HG02973 (cell line): ENCODE measurements at regions not wholly inside any gene's neighbourhood (a gene's known extent, or its start where the extent isn't known, plus 50 kb on each side); places are given as distances from the start of the nearest gene placed in this dataset.

Experiments used
- ATAC-seq: cut with Tn5 transposase; IDR thresholded peaks from one replicate; pipeline ENCODE4 v1.9.1; 2021; ENCODE audit warnings: moderate library complexity; ENCODE audit not compliant: unreplicated experiment

DNA sequence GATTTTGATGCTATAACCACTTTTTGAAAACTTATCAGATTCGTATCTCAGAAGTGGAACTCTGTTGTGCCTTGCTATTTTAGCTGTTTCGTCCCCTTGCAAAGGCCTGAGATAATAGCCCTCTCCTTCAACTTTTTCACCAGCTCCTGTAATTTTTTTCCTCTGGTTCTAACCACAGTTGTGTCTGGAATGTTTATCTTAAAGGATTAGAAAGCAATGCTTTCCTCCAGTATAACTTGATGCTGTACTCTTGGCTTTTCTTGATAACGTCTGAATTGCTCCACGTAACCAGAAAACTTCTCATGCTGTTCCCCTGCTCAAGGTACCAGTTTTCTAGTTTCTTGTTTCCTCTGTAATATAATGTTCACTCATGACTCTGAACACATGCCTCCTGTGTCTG is 209.4 kb downstream of the DTWD2 start:
- no peak for ATAC-seq

DNA sequence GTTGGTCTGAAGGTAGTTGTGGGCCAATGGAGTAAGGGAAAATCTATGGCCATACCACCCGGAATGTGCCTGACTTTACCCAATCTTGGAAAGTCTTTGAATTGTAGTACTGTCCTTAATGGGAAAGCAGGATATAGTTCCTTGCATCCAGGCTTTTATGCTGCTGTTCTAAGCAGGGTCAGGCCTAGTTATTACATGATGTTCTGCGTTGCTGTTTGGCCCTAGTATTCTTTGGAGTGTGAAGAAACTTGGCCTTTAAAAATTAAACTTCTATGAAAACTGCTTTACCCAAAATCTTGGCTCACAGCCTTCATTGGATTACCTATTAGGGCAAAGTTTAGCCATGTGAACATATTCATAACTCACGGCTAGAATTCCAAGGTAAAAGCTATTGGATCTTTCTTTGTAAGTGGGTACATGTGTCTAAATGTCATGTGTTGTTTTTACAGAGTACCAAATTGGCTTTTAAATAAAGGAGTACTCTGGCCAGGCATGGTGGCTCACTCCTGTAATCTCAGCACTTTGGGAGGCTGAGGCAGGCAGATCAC is 211.1 kb downstream of the DTWD2 start:
- ATAC-seq: no peak

DNA sequence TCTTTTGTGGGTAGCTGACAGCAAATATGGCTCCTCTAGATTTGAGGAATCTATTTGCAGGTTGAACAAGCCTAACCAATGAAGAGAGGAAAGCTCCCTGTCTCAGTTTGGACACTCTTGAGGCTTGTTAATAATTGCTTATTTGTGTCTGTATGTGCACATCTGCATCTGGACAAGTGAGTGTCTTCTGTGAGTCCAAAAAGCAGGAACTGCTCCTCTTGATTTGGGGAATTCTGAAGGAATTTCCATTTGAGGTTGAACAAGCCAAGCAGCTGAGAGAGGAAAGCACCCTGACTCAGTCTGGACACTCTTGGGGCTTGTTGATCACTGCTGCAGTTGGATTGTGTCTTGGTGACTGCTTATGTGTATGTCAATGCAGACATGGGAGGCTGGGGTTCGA is 211.6 kb downstream of the DTWD2 start:
- ATAC-seq: peak; percentile 80

DNA sequence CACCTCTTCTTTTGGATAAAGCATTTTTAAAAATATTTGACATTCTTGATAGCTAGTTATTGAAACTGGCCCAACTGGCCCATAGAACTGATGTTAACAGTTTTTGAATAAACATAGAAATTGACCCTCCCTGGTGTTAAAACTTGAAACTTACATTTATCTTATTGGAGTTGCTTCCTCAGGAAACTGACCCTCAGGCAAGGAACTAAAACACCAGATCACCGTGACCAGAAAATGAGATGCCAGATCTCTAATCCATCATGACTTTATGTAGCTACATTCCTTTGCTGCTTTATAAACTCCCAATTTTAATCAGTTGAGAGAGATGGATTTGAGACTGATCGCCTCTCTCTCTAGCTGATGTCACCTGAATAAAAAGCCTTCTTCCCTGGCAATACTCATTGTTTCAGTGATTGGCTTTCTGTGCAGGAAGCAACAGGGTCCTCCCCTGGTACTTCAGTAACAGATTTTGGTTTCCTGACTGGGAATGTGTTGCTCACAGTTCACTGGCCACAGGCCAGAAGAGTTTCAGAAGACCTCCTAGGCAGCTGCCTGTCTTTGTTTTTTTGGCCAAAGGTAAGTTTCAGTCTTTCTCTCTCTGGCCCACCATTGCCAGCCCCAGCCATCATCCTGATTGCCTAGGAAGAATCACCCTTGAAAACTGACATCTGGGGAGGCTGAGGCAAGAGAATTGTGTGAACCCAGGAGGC is 212.4 kb downstream of the DTWD2 start:
- no peak for ATAC-seq

DNA sequence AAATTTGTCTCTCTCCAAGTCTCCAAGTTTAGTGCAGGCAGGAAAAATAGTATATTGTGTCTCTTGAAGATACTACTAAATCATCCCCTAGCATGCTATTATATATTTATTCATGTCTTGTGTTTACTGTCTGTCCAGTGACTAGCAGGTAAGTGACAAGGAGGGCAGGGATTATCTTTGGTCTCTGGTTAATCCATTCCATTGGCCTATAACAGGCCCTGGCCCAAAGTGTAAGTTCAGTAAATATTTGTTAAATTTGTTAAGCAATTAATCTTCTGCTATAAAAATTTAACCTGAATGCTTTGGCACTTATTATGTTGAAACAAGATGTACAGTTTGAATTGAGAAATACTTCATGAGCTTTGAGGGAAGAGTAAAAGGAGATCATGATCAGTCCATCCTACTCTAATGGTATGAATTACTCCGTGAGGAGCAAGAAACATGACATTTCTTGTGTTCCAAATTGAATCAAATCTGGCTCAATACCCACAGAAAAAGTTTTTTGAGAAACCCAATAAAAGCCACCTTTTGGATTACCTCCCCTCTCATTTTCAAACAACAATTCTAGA is 219.7 kb downstream of the DTWD2 start:
- no peak for ATAC-seq

DNA sequence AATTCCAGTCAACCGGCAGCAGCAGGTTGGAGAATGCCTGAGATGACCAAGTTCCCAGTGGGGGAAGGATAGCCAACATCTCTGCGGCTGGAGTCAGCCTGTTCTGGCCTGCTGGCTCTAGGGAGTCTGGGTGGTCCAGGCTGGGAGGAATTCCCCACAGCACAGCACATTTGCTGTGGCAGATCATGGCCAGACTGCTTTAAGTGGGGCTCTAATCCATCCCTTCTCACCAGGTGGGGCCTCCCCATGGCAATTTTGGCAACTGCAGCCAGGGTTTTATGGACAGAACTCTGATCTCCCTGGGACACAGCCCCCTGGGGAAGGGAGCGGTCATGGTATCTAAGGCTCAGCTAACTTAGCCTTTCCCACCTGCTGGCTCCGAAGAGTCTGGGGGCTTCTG is 226.1 kb downstream of the DTWD2 start:
- no peak for ATAC-seq

DNA sequence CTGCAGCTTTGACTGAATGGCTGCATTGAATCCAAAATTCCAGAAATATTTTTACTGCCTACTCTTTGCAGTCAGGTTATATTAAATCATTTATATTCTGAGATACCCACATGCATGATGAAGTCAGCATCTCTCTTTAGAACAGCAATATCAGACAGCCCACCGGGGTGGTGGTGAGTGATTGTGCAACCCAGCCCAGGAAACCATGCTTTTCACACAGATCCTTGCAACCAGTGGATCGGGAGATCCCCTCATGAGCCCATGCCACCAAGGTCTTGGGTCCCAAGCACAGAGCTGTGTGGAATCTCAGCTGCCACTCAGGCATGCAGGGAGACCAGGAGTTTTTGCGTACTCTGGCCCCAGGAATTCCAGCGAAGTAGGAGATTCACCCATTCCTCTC is 226.5 kb downstream of the DTWD2 start:
- no peak for ATAC-seq

DNA sequence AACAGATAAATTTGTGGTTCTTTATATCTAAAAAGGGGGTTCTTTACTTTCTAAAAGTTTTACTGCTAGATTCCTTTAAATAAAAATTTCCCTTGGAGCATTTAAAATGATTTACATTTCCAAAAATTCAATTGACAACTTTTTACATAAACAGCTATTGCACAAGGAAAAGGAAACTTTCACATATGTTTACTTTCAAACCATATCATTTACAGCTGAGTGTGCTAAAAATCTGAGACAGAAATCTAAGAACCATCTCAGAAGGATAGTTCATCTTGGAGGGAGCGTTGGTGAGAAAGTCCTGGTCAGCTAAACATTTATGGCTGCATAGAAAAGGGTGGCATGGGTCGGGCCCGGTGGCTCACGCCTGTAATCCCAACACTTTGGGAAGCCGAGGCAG is 235.4 kb downstream of the DTWD2 start:
- no peak for ATAC-seq

DNA sequence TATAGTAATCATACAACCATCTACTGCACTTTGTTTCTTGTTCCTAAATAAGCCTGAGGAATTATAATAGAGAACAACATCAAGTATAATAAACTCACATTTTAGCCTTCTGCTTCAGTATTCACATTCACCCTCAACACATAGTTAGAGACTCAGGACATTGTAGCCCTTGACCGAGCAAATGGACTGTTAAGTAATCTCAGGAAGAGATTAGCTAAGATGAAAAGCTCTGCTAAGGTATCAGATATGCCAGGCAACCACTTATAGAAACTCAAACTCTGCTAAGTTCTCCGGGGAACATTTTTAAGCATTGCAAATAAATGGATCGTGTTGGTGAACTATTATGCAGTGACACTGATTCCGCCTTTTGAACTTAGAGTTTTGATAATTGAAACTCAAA is 252.0 kb downstream of the DTWD2 start:
- ATAC-seq: no peak

DNA sequence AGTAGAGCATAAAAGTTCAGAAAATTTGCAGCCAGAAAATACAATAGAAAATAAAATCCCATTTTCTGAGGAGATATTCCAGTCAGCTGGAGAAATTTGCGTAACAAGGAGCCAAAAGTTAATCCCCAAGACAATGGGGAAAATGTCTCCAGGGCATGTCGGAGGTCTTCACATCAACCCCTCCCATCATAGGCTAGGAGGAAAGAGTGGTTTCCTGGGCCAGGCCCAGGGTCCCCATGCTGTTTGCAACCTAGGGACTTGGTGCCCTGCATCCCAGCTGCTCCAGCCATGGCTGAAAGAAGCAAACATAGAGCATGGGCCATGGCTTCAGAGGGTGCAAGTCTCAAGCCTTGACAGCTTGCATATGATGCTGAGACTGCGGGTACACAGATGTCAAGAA is 255.0 kb downstream of the DTWD2 start:
- ATAC-seq: no peak

DNA sequence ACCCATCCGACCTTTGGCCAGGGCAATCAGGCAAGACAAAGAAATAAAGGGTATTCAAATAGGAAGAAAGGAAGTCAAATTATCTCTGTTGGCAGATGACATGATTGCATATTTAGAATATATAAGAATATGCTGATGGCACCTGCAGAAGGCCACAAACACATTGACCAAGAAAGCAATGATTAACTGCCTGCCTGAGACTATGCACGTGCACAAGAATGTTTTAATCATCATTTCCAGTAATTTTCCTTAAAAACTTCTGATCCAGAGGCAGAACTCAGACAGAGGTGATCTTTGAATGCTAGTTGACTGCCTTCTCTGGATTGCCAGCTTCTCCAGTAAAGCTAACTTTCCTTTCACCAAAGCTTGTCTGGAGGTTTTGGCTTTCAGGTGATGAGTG is 260.2 kb downstream of the DTWD2 start:
- ATAC-seq: no peak

DNA sequence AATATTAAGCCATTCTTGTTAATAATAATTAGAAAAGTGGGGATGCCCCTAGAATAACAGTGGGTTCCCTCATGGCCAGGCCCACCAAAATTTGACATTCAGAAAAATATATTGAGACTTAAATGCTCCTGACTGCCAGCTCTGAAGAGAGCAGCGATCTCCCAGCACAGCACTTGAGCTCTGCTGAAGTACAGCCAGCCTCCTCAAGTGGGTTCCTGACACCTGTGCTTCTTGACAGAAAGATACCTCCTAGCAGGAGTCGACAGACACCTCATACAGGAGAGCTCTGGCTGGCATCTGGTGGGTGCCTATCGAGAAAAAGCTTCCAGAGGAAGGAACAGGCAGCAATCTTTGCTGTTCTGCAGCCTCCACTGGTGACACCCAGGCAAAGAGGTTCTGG is 261.5 kb downstream of the DTWD2 start:
- ATAC-seq: no peak

DNA sequence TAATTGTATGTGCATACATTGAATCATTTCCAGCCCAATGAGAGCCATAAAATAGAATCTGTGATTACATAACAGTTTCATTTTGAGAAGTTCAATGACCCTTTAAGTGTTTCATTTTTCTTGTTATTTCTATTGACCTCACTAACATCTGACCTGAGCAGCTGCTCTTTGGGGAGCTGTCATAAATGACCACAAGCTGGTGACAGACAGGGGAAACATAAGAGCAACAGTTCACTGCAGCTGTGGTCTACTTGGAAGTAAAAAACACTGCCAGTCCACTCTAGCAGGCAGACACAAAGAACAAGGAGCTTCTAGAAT is 265.4 kb downstream of the DTWD2 start:
- ATAC-seq: peak; percentile 73

DNA sequence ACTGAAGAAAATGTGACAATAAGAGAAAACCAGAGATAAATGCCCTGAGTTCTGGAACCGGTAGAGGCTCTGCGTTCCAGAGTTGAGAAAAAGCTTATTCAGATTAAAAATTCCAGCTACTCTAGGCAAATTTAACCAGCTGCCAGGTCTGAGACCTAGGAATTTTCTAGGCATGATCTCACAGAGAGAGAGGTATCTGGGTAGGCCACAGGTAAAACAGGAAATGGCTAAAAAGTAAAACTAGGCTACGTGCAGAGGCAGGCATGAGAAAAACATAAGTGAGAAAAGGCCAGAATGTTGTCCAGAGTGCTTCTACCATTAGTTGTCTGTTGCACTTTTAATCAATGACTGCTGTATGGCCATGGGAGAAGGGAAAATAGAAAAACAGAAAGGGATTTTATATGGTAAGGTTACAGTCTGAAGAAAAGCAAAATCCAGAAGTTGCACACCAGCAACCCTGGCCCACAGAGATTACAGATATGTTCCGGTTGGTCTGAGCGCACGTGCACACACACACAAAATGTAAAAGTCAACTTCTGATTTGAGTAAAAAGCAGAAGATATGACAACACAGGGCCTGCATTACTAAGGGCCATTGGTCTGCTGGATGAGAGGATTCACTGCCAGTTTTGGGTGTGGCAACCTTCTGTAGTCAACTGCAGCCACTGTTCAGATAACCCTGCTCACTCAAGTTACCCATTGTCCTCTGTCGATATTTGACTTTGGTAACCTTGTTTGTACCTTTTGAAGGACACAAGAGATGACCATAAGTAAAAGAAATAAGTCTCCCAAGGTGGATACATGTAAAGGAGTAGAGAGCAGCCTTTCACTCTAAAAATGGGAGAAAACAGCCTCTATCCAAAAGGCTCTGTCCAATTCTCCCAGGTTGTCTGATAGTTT is 266.0 kb downstream of the DTWD2 start:
- ATAC-seq: peak; percentile 60

DNA sequence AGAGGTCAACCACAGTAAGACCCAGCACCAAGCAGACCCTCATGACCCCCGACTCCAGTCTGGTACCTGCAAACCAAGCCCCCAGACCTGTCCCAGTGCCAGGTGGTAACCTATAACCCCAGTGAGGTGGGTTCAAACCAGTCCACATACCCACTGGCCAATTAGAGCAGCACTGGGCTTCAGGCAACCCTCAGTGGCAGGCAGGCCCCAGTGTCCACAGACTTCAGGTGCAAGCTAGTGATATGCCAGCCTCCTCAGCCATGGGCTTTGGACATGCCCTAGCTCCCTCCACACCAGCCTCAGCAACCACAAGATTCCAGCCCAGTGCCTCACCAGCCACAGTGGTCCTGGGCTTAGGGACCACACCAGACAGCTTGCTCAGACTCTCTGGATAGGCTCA is 276.6 kb downstream of the DTWD2 start:
- ATAC-seq: no peak

DNA sequence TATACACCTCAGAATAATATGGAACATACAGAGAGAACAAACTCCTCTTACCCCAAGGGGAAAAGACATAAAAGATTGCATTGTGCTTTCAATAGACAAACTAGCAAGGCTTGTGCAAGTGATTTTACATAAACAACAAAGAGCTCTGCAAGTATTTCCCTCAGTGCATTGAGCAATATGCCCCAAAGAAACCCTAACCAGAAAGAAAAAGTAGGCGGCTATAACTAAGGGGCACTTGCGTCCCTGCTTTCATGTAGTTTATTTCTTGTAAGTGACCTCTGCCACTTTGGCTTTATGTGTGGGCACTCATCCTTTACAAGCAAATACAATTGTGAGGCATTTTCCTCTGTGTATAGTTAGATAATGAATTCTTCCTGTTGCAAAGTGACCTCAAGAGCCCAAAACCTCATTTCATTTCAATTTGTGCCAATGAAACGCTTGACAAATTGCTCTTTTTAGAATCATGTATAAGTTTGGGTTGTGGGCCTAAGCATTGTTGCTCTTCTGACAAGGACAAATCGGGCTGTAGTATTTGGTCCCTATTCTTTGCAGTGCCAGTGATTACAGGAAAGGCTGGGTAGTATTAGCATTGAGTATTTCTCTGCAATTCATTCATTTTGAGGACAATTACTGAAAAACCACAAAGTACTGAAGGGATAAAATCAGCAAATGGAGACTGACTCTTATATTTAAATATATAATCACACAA is 282.2 kb downstream of the DTWD2 start:
- no peak for ATAC-seq

DNA sequence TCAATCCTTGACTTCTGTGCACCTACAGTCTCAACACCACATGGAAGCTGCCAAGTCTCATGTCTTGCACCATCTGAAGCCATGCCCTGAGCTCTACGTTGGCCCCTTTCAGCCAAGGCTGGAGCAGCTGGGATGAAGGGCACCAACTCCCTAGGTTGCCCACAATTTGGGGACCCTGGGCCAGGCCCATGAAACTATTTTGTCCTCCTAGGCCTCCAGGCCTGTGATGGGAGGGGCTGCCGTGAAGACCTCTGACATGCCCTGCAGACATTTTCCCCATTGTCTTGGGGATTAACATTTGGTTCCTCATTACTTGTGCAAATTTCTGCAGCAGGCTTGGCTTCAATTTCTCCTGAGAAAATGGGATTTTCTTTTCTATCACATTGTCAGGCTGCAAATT is 285.1 kb downstream of the DTWD2 start:
- ATAC-seq: no peak

DNA sequence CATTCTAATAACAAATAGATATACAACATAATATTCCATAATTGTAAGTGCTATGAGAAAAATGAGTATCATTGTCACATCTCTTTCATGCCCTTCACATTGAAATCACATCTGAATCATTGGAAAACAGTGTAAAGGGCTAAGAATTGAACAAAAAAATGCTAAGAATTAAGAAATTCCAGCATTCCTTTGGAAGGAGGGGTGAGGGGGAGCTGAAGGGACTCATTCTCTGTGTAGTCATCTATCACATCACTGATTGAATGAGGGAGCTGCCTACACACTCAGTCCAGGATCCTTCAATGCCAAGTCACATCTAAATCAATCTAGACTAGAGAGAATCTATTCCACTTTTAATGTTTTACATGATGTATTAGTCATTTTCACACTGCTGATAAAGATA is 286.6 kb downstream of the DTWD2 start:
- ATAC-seq: no peak

DNA sequence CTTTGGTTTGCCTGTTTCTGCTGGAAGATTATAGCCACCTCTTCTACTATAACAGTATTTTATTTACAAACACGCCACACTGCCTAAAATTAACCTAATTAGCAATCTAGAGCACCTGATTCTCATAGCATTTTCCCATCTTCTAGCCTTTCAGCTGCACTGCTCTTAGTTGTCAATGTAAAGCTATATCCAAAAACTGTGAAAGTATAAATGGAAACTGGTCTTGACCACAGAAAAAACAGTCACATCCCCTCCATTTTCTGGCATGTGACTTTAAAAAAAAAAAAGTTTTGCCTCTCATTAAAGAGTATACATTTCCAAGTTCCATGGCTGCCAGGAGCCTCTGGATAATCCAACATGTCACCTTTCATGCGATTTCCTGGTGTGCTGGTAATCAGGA is 287.8 kb downstream of the DTWD2 start:
- ATAC-seq: no peak

DNA sequence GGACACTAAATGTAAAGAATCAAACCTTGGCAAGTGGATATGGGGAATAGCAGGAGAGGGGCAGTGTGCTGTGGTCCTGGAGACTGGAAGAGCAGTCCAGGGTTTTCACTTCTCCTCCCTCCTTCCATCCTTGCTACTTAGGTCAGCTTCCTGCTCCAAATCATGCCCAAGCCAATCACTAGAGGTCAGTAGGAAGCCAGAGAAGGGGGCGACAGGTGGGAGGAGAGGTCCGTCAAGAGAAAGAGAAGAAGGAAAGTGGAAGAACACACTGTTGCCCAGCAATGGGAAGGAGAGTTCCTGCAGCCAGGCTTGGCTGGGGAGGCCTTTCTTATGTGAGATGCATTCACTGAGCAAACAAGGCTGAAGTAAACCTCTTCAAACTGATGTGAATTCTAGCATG is 289.6 kb downstream of the DTWD2 start:
- ATAC-seq: no peak

DNA sequence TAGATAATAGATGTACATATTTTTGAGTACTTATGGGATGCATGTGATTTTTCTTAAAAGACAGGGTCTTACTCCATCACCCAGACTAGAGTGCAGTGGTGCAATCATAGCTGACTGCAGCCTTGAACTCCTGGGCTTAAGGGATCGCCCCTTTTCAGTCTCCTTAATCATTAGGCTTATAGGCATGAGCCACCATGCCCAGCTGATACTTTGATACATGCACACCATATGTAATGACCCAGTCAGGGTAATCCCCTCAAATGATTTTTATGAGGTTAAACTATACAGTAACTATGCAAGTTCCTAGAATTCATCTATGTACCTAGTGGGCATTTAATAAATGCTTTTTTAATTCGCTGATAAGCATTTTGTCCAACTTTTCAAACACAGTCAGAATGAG is 292.3 kb downstream of the DTWD2 start:
- ATAC-seq: no peak
